OCI-LY3 (cell line): ENCODE measurements at regions not wholly inside any gene's neighbourhood (a gene's known extent, or its start where the extent isn't known, plus 50 kb on each side); places are given as distances from the start of the nearest gene placed in this dataset.

Experiments
- CTCF ChIP-seq: fragments of 200-600, 300-600 bp; sonication (generic); IDR thresholded peaks from 2 replicates; pipeline ENCODE4 v1.5.1; 2014; ENCODE audit warnings: antibody characterized with exemption, low read length, low read depth
- EZH2phosphoT487 ChIP-seq: fragments of 200-600 bp; shearing (Covaris generic); IDR thresholded peaks from 2 replicates; pipeline ENCODE4 v1.6.1; 2018; ENCODE audit warnings: antibody characterized with exemption, mixed run types, low read depth

- TF ChIP-seq CTCF (no peak), EZH2phosphoT487 (no peak)
Observed at GRCh38 chr5:169354921-169355320, 54.0 kb upstream of the SLIT3 start.
